Dendritic cell treated with granulocyte-macrophage colony-stimulating factor and Interleukin-4, amounts not matched to agents 40 ng/mL and 50 ng/mL, for 4 days (primary cell): ENCODE measurements at regions not wholly inside any gene's neighbourhood (a gene's known extent, or its start where the extent isn't known, plus 50 kb on each side); places are given as distances from the start of the nearest gene placed in this dataset.

Source experiments
- H3K27ac Mint-ChIP-seq: one replicate; pipeline ENCODE4 v1.8.0; 2022; ENCODE audit warnings: mild to moderate bottlenecking, mixed read lengths
- H3K27me3 Mint-ChIP-seq: one replicate; pipeline ENCODE4 v1.8.0; 2022; ENCODE audit warnings: mild to moderate bottlenecking, mixed read lengths
- H3K36me3 Mint-ChIP-seq: one replicate; pipeline ENCODE4 v1.8.0; 2022; ENCODE audit warnings: low read depth, mixed read lengths
- H3K4me1 Mint-ChIP-seq: one replicate; pipeline ENCODE4 v1.8.0; 2022; ENCODE audit warnings: low read depth, mixed read lengths
- H3K4me3 Mint-ChIP-seq: one replicate; pipeline ENCODE4 v1.8.0; 2022; ENCODE audit warnings: mild to moderate bottlenecking, moderate library complexity, mixed read lengths
- H3K9me3 Mint-ChIP-seq: one replicate; pipeline ENCODE4 v1.8.0; 2022; ENCODE audit warnings: mixed read lengths
- intact Hi-C: fragments of 100-400 bp; cut with micrococcal nuclease; formaldehyde crosslinking; loops from one replicate; pipeline ENCODE4 v1.15.0; 2022

DNA sequence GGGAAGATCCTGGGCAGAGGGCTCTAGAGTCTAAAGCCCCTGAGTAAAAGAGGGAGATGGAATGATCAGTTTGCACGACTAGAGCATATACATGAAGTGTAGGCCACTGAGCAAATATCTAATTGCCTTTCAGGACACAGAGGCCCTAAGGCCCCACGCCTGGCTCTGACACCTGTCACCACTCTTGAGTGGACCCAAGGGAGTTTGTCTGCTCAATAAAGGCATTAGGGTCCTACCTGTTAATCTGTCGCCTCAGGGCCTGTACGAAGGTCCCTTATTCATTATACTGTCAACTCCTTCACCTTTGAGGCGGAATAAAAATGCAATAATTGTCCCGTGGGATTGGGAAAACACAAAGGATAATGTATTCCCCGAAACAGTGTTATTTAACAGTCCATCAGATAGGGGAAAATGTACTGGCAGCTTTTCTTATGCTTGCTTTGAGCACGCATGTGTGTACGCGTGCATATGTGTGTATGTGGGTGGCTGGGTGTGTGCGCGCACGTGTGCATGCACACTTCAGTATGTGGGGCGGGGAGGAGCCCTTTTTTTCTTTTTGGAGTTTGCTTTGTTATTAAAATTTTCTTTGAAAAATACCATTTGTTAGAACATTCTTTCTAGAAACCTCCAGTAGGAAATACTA, 161.8 kb upstream of the SERP2 start:
- Mint-ChIP-seq H3K4me3 (no peak overlapping the region), H3K4me1 (peaks cover under 1% of the 10 kb centered on the region), H3K36me3 (no peaks in the 10 kb centered on the region), H3K27me3 (peaks cover 28% of the 10 kb centered on the region), H3K9me3 (no peaks in the 10 kb centered on the region), H3K27ac (no peak overlapping the region)
- intact Hi-C loops, result no loop called here

GRCh38 chr13:44212633-44213396, 160.8 kb upstream of the SERP2 start:
- intact Hi-C loops, result no loop called here
- Mint-ChIP-seq H3K27ac (no peak overlapping the region), H3K4me3 (no peak overlapping the region), H3K27me3 (peaks cover 25% of the 10 kb centered on the region), H3K9me3 (no peaks in the 10 kb centered on the region), H3K36me3 (no peaks in the 10 kb centered on the region), H3K4me1 (no peaks in the 10 kb centered on the region)

DNA sequence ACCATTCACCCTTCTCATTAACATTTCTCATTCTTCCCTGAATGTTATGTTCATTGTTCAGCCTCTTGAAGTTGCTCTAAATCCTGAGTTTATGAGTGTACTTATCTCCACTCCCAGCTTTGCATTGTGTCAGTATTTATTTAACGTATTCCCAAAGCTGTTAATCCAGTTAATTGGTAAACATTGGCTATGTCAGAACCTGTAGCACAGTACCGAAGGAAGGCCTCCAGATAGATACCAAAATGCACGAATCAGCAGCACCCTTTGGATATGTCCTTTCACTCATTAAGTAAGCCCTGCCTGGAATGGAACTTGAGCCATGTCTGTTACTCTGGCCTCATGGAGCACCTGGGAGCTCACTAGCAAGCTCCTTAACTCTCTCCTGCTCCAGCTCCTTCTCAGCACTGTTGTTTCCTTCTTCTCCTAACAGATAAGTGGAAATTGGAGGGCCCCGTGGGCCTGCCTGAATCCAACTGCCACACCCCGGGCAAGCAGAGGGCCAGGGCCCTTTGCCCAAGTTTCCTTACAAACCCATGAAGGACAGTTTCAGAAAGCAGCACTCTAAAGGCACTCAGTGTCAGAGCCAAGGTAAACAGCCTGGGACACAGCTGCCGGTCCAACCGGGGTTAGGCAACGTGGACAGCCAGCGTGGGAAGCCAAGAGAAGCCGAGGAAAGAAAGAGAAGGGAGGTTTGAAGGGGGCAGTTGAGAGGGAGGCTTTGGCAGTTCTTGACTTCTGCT, 155.0 kb upstream of the SERP2 start:
- H3K36me3 Mint-ChIP-seq, result no peaks in the 10 kb centered on the region
- H3K4me1 Mint-ChIP-seq, result no peaks in the 10 kb centered on the region
- H3K4me3 Mint-ChIP-seq, result no peak overlapping the region
- intact Hi-C loops, result no loop called here
- H3K27ac Mint-ChIP-seq, result no peak overlapping the region
- no peaks in the 10 kb centered on the region for H3K9me3 Mint-ChIP-seq
- peaks cover 27% of the 10 kb centered on the region for H3K27me3 Mint-ChIP-seq

- H3K9me3 Mint-ChIP-seq, result no peaks in the 10 kb centered on the region
- no peak overlapping the region for H3K27ac Mint-ChIP-seq
- H3K4me3 Mint-ChIP-seq, result no peak overlapping the region
- H3K36me3 Mint-ChIP-seq, result no peaks in the 10 kb centered on the region
- H3K27me3 Mint-ChIP-seq, result peaks cover 28% of the 10 kb centered on the region
- no peaks in the 10 kb centered on the region for H3K4me1 Mint-ChIP-seq
- intact Hi-C loops, result no loop called here
Measured at GRCh38 chr13:44219577-44220548, 153.8 kb upstream of the SERP2 start.

DNA sequence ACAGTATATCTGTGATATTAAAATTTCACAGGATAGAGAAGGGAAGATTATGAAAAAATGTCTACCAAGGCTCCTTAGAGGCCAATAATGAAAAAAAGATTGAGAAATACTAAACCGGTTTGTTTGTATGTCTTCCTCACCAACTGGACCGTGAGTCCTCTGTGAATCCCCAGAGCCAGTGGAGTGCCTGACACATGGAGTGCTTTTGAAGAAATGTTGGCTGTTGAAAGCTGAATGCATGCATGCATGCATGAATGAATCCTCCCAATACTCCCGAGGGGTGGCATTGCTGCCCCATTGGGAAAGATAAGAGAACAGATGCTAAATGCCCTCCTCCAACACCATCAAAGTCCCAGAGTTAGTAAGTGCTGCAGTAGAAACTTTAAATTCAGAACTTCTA, 152.7 kb upstream of the SERP2 start:
- Mint-ChIP-seq H3K9me3 (no peaks in the 10 kb centered on the region), H3K27me3 (peaks cover 20% of the 10 kb centered on the region)

DNA sequence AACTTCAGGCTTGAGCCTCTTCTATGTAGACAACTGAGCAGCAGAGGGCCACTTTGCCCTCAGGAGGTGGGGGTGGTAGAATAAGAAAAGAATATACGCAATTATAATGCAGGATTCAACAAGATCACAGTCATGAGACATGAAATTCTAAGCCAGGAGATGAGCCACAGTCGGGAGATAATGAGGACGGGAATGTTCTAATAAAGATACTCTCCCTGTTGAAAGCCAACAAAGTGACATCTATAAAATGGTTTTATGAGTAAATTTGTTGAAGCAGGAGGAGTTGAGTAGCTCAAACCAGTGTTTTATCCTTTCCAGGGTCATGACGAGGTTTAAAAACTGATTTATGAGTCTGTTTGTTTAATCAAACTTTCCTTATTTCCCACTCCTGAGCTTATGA, 152.0 kb upstream of the SERP2 start:
- intact Hi-C loops, result no loop called here
- Mint-ChIP-seq H3K27ac (no peak overlapping the region), H3K4me3 (no peak overlapping the region), H3K9me3 (no peaks in the 10 kb centered on the region), H3K36me3 (no peaks in the 10 kb centered on the region), H3K27me3 (peaks cover 18% of the 10 kb centered on the region), H3K4me1 (no peaks in the 10 kb centered on the region)

More for the DNA sequence above, 152.7 kb upstream of the SERP2 start:
- no peak overlapping the region for H3K27ac Mint-ChIP-seq
- H3K4me3 Mint-ChIP-seq, result no peak overlapping the region
- no peaks in the 10 kb centered on the region for H3K36me3 Mint-ChIP-seq
- intact Hi-C loops, result no loop called here
- no peaks in the 10 kb centered on the region for H3K4me1 Mint-ChIP-seq

DNA sequence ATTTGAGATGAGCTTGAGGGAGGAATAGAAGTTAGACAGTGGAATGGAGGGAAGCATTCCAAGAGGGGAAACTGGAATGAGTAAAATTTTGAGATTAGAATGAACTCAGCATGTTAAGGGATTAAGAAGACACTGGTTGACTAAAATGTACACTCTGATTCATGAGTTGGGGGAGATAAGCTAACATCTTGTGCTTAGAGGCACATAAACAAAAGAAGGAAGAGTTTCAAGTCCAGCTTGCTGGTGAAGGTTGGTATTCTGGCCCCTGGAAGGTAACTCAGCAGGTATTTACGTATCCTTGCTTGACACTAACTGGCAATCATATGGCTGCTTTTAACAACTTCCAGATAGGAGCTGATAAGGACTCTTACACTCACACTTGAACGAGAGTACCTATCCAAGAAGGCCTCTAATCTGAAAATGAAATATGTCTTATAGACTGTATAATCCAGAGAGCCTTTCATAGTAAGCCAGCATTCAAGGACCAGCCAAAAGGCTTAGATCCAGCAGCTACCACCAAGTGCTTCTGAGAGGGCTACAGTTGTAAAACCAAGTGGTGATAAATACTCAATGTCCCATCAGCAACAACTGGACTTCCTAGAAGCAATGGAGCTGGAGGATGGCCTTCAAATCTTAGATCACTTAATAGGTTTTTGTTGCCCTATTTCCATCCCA, 149.7 kb upstream of the SERP2 start:
- Mint-ChIP-seq H3K36me3 (no peaks in the 10 kb centered on the region), H3K27ac (no peak overlapping the region), H3K27me3 (peaks cover 17% of the 10 kb centered on the region), H3K4me3 (no peak overlapping the region), H3K4me1 (no peaks in the 10 kb centered on the region), H3K9me3 (no peaks in the 10 kb centered on the region)
- intact Hi-C loops, result no loop called here

GRCh38 chr13:44224450-44225149, 149.0 kb upstream of the SERP2 start:
- H3K36me3 Mint-ChIP-seq, result no peaks in the 10 kb centered on the region
- H3K4me1 Mint-ChIP-seq, result no peaks in the 10 kb centered on the region
- no peak overlapping the region for H3K4me3 Mint-ChIP-seq
- H3K27me3 Mint-ChIP-seq, result peaks cover 15% of the 10 kb centered on the region
- H3K27ac Mint-ChIP-seq, result no peak overlapping the region
- intact Hi-C loops, result no loop called here
- no peaks in the 10 kb centered on the region for H3K9me3 Mint-ChIP-seq

DNA sequence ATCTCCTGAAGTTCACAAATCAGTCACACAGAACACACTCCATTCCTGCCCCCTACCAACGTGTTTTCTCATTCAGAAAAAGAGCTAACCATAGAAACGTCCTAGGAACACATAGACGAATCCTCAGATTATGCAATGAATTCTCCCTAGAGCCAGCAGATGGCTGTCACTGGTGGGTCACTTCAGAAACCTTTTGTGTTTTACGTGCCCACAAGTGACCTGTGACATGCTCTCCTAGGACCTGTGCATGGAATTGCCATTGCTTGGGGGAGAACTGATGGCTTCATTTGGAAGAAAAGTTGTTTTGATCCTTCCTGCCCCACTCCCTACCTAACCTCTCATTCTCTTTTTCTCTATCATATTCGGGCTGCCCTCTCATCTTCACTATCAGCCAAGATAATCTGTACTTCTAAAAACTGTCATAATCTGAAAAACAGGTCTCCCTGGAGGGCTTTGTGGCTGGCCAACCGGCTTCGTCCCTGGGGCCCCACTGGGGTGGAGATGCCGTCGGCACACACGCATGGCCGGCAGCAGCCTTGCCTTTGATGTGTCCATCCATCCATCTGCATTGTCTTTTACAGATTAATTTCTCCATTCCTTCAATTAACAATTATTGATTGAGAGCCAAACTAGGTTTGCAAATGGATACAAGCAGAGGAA, 144.1 kb upstream of the SERP2 start:
- no peaks in the 10 kb centered on the region for H3K9me3 Mint-ChIP-seq
- H3K36me3 Mint-ChIP-seq, result no peaks in the 10 kb centered on the region
- intact Hi-C loops, result no loop called here
- H3K27ac Mint-ChIP-seq, result no peak overlapping the region
- H3K27me3 Mint-ChIP-seq, result peaks cover 36% of the 10 kb centered on the region
- peaks cover 18% of the 10 kb centered on the region for H3K4me1 Mint-ChIP-seq
- H3K4me3 Mint-ChIP-seq, result no peak overlapping the region

DNA sequence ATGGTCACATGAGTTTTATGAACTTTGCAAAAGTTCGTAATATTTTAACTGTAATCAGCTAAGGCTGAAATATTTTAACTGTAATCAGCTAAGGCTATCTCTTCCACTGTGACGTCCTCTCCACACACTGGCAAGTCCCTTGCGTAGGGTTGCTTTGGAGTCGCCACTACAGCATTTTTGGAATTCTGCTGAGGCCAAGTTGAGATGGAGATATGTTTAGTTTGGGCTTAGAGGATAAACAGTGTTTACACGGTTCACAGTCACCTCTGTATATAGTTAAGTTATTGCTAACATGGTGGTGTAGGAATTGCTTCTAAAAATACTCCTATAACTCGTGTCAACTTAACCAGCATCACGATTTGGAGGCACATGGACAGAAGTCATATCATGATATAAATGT, 143.6 kb upstream of the SERP2 start:
- no peaks in the 10 kb centered on the region for H3K9me3 Mint-ChIP-seq

DNA sequence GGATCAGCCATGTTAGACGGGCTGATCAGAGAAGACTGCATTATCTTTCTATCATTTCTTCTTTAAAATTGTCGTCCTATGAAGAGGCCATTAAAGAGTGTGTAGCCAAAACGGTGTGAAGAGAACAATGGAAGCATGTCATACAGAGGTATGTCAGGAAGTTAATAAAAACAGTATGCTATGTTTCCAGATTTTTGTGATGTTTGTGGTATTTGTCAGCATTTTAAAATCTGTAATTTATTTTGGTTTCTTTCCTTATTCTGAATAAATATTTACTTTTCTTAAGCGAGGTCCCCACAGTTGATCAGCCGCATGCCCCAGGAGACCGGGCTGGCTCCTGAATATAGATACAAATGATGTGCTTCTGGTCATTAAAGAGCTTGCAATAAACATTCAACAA, 142.9 kb upstream of the SERP2 start:
- Mint-ChIP-seq H3K27me3 (peaks cover 42% of the 10 kb centered on the region), H3K4me1 (peaks cover 18% of the 10 kb centered on the region), H3K9me3 (no peaks in the 10 kb centered on the region), H3K36me3 (no peaks in the 10 kb centered on the region), H3K27ac (no peak overlapping the region), H3K4me3 (no peak overlapping the region)
- intact Hi-C loops, result no loop called here

More for the DNA sequence above, 143.6 kb upstream of the SERP2 start:
- no peak overlapping the region for H3K27ac Mint-ChIP-seq
- no peaks in the 10 kb centered on the region for H3K36me3 Mint-ChIP-seq
- intact Hi-C loops, result no loop called here
- no peak overlapping the region for H3K4me3 Mint-ChIP-seq
- H3K27me3 Mint-ChIP-seq, result peaks cover 41% of the 10 kb centered on the region
- H3K4me1 Mint-ChIP-seq, result peaks cover 18% of the 10 kb centered on the region

GRCh38 chr13:44231786-44232516, 141.7 kb upstream of the SERP2 start:
- Mint-ChIP-seq H3K4me3 (no peak overlapping the region), H3K27ac (no peak overlapping the region), H3K4me1 (peaks cover 28% of the 10 kb centered on the region), H3K27me3 (peaks cover 43% of the 10 kb centered on the region), H3K36me3 (no peaks in the 10 kb centered on the region), H3K9me3 (no peaks in the 10 kb centered on the region)
- intact Hi-C loops, result no loop called here
